SK-N-SH (cell line): ENCODE measurements at regions not wholly inside any gene's neighbourhood (a gene's known extent, or its start where the extent isn't known, plus 50 kb on each side); places are given as distances from the start of the nearest gene placed in this dataset.
A peak's percentile ranks its signal among the peaks of the same experiment; 100 is the strongest.

Experiments used
- CTCF ChIA-PET: fragments of 300-600, 350-600 bp; formaldehyde crosslinking; extraction: SDS; loops from one replicate; lab custom pipeline; 2021; lab: Yijun Ruan, JAX
- POLR2A ChIA-PET: fragments of 350-600 bp; sonication (Branson Sonifier 250); formaldehyde crosslinking; extraction: SDS; loops from one replicate; lab custom pipeline; 2020; ENCODE audit warnings: antibody characterized with exemption, inconsistent platforms; lab: Yijun Ruan, JAX
- DNase-seq: peaks from one replicate; pipeline ENCODE4 v3.0.0; 2012
- H2AFZ ChIP-seq: fragments of 200-600 bp; sonication (generic); 2 replicates; pipeline ENCODE4 v1.8.1; 2016; ENCODE audit warnings: antibody characterized with exemption, mild to moderate bottlenecking, low read depth
- H3F3A ChIP-seq: fragments of 200-600 bp; sonication (generic); replicated peaks from 2 replicates; pipeline ENCODE3; 2016; ENCODE audit warnings: antibody characterized with exemption, mild to moderate bottlenecking; ENCODE audit not compliant: insufficient read depth
- H3K27ac ChIP-seq, 2 experiments: fragments of 200-500 bp in 1 of 2; fragments of 200-600 bp in 1 of 2; sonication (Bioruptor generic) in 1 of 2; sonication (generic), shearing (Covaris generic) in 1 of 2; 2 replicates each; pipeline versions ENCODE4 v1.5.1 to v1.6.1; 2014 to 2016; ENCODE audit warnings: low read depth in 2 of 2, inconsistent platforms in 1 of 2, low read length in 1 of 2, mild to moderate bottlenecking in 1 of 2, mixed read lengths in 1 of 2
- H3K27me3 ChIP-seq: fragments of 200-600 bp; sonication (generic), shearing (Covaris generic); 2 replicates; pipeline ENCODE4 v1.6.1; 2016; ENCODE audit warnings: mixed run types; ENCODE audit not compliant: insufficient read depth
- H3K36me3 ChIP-seq, 2 experiments: fragments of 200-500 bp in 1 of 2; fragments of 200-600 bp in 1 of 2; sonication (Bioruptor generic) in 1 of 2; sonication (generic) in 1 of 2; replicated peaks in 1 of 2; 2 replicates each; pipeline versions ENCODE3 to v1.5.1; 2014 to 2016; ENCODE audit warnings: low read length in 1 of 2, mild to moderate bottlenecking in 1 of 2; ENCODE audit not compliant: insufficient read depth in 2 of 2, control insufficient read depth in 1 of 2
- H3K4me1 ChIP-seq, 2 experiments: fragments of 200-500 bp in 1 of 2; fragments of 200-600 bp in 1 of 2; sonication (Bioruptor generic) in 1 of 2; sonication (generic), shearing (Covaris generic) in 1 of 2; 2 replicates each; pipeline versions ENCODE4 v1.5.1 to v1.6.1; 2014 to 2016; ENCODE audit warnings: low read depth in 1 of 2, low read length in 1 of 2, mixed run types in 1 of 2; ENCODE audit not compliant: insufficient read depth in 2 of 2, control insufficient read depth in 1 of 2
- H3K4me2 ChIP-seq: fragments of 200-600 bp; sonication (generic), shearing (Covaris generic); 2 replicates; pipeline ENCODE4 v1.6.1; 2017; ENCODE audit warnings: mixed run types
- H3K4me3 ChIP-seq, 2 experiments: fragments of 200-500 bp in 1 of 2; fragments of 200-600 bp in 1 of 2; sonication (Bioruptor generic) in 1 of 2; sonication (generic), shearing (Covaris generic) in 1 of 2; 2 replicates each; pipeline versions ENCODE4 v1.5.1 to v1.8.1; 2014 to 2016; ENCODE audit warnings: low read depth in 2 of 2, inconsistent platforms in 1 of 2, low read length in 1 of 2, mild to moderate bottlenecking in 1 of 2, mixed read lengths in 1 of 2, moderate library complexity in 1 of 2
- H3K79me2 ChIP-seq: fragments of 200-600 bp; sonication (generic); 2 replicates; pipeline ENCODE4 v1.8.1; 2017; ENCODE audit warnings: mild to moderate bottlenecking; ENCODE audit not compliant: insufficient read depth
- H3K9ac ChIP-seq: fragments of 200-600 bp; sonication (generic); 2 replicates; pipeline ENCODE4 v1.6.1; 2017; ENCODE audit warnings: mixed run types
- H3K9me2 ChIP-seq: fragments of 200-600 bp; sonication (generic); 2 replicates; pipeline ENCODE4 v1.6.1; 2017; ENCODE audit warnings: mixed run types
- H3K9me3 ChIP-seq: fragments of 200-600 bp; sonication (generic); 2 replicates; pipeline ENCODE4 v1.6.1; 2017; ENCODE audit warnings: mixed run types, mild to moderate bottlenecking, moderate library complexity
- H4K20me1 ChIP-seq: fragments of 200-600 bp; sonication (generic); 2 replicates; pipeline ENCODE4 v1.6.1; 2017; ENCODE audit warnings: mild to moderate bottlenecking, mixed run types; ENCODE audit not compliant: insufficient read depth
- ELF1 ChIP-seq: IDR thresholded peaks from 2 replicates; pipeline ENCODE4 v1.4.0; 2012
- EP300 ChIP-seq, 2 experiments: IDR thresholded peaks; 2 replicates each; pipeline versions ENCODE4 v1.4.0 to v1.6.1; 2012; ENCODE audit warnings: borderline replicate concordance in 1 of 2, low read depth in 1 of 2, low read length in 1 of 2
- EZH2phosphoT487 ChIP-seq: fragments of 200-600 bp; sonication (generic); IDR thresholded peaks from 2 replicates; pipeline ENCODE4 v1.6.1; 2017; ENCODE audit warnings: low read depth, mixed run types, mild to moderate bottlenecking, antibody characterized with exemption, moderate library complexity, borderline replicate concordance
- FOSL2 ChIP-seq: IDR thresholded peaks from 2 replicates; pipeline ENCODE4 v1.4.0; 2012; ENCODE audit warnings: low read depth, mild to moderate bottlenecking, moderate library complexity, borderline replicate concordance
- GATA2 ChIP-seq: sonication (generic); formaldehyde crosslinking; IDR thresholded peaks from 2 replicates; pipeline ENCODE4 v1.5.0; 2020; ENCODE audit warnings: mild to moderate bottlenecking, missing genetic modification reagents
- JUND ChIP-seq: IDR thresholded peaks from 2 replicates; pipeline ENCODE4 v1.4.0; 2012
- NFIC ChIP-seq: IDR thresholded peaks from 2 replicates; pipeline ENCODE4 v1.4.0; 2012; ENCODE audit warnings: borderline replicate concordance
- NRF1 ChIP-seq: IDR thresholded peaks from 2 replicates; pipeline ENCODE4 v1.6.1; 2012; ENCODE audit warnings: low read depth, mild to moderate bottlenecking, low read length
- RFX5 ChIP-seq: IDR thresholded peaks from 2 replicates; pipeline ENCODE4 v1.6.1; 2012; ENCODE audit warnings: mild to moderate bottlenecking, improper control_type of control experiment, low read length
- TAF1 ChIP-seq: IDR thresholded peaks from 2 replicates; pipeline ENCODE4 v1.6.1; 2012; ENCODE audit warnings: low read depth, mild to moderate bottlenecking, low read length, moderate library complexity, borderline replicate concordance
- TCF12 ChIP-seq: IDR thresholded peaks from 2 replicates; pipeline ENCODE4 v1.4.0; 2012
- TEAD4 ChIP-seq: IDR thresholded peaks from 2 replicates; pipeline ENCODE4 v1.4.0; 2012; ENCODE audit warnings: mild to moderate bottlenecking, borderline replicate concordance; ENCODE audit not compliant: insufficient read depth
- WGBS: methylation state at CpG from one replicate; pipeline ENCODE4 v1.1.6; 2017; ENCODE audit warnings: low lambda C conversion rate; 5-methylcytosine and 5-hydroxymethylcytosine counted together
- TF ChIP-seq, protein P1 (sequence below): fragments of 200-600 bp; sonication (generic); IDR thresholded peaks from 2 replicates; pipeline ENCODE4 v1.6.1; 2017; ENCODE audit warnings: antibody characterized with exemption, mild to moderate bottlenecking, moderate library complexity
- TF ChIP-seq, protein P2 (sequence below): IDR thresholded peaks from 2 replicates; pipeline ENCODE4 v1.4.0; 2012; ENCODE audit warnings: low read depth, borderline replicate concordance
- TF ChIP-seq, protein P3 (sequence below): fragments of 150-350 bp; IDR thresholded peaks from 2 replicates; pipeline ENCODE4 v1.6.1; 2016; ENCODE audit warnings: mild to moderate bottlenecking, low read depth, low read length
- TF ChIP-seq, protein P4 (sequence below): fragments of 150-350 bp; IDR thresholded peaks from 2 replicates; pipeline ENCODE4 v1.6.1; 2017; ENCODE audit warnings: antibody characterized with exemption, low read length, low read depth, borderline replicate concordance
- TF ChIP-seq, protein P5 (sequence below): IDR thresholded peaks from 2 replicates; pipeline ENCODE4 v1.6.1; 2012; ENCODE audit warnings: mild to moderate bottlenecking, low read depth, low read length, moderate library complexity

DNA sequence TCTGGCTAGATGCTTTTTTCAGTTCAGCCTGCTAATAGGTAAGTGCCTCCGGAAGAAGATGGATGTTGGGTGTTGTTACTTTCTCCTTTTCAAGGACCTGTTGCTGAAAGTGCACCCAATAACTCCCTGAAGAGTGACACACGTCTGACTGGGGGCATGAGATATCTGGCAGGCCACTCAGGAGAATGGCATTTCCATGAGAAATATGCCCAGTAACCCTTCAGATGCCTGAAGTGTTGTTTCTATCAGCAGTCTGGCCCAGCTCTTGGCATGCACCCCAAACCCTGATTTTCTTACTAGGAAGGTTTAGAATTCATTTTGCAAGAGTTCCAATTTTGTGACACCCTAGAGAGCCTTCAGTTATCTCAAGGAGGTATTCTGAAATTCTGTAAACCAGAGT is 71.5 kb downstream of the ARHGAP35 start (continued):
- 0 out of 4 replicates have a peak, but pooled peaks of 1 of the 2 experiments have one; percentile 37 for TF ChIP-seq EP300 (IDR thresholded peaks at IDR 0.05; ENCODE audit: borderline replicate concordance in 1 of 2, low read depth in 1 of 2, low read length in 1 of 2)
- TF ChIP-seq RFX5 = no peak
- peak; percentile 18; the same call in 1 of the 2 replicates for TF ChIP-seq NFIC
- TF ChIP-seq, protein P1, sequence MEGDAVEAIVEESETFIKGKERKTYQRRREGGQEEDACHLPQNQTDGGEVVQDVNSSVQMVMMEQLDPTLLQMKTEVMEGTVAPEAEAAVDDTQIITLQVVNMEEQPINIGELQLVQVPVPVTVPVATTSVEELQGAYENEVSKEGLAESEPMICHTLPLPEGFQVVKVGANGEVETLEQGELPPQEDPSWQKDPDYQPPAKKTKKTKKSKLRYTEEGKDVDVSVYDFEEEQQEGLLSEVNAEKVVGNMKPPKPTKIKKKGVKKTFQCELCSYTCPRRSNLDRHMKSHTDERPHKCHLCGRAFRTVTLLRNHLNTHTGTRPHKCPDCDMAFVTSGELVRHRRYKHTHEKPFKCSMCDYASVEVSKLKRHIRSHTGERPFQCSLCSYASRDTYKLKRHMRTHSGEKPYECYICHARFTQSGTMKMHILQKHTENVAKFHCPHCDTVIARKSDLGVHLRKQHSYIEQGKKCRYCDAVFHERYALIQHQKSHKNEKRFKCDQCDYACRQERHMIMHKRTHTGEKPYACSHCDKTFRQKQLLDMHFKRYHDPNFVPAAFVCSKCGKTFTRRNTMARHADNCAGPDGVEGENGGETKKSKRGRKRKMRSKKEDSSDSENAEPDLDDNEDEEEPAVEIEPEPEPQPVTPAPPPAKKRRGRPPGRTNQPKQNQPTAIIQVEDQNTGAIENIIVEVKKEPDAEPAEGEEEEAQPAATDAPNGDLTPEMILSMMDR = no peak
- no peak for TF ChIP-seq EZH2phosphoT487
- TF ChIP-seq, protein P2, sequence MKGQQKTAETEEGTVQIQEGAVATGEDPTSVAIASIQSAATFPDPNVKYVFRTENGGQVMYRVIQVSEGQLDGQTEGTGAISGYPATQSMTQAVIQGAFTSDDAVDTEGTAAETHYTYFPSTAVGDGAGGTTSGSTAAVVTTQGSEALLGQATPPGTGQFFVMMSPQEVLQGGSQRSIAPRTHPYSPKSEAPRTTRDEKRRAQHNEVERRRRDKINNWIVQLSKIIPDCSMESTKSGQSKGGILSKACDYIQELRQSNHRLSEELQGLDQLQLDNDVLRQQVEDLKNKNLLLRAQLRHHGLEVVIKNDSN = no peak

DNA sequence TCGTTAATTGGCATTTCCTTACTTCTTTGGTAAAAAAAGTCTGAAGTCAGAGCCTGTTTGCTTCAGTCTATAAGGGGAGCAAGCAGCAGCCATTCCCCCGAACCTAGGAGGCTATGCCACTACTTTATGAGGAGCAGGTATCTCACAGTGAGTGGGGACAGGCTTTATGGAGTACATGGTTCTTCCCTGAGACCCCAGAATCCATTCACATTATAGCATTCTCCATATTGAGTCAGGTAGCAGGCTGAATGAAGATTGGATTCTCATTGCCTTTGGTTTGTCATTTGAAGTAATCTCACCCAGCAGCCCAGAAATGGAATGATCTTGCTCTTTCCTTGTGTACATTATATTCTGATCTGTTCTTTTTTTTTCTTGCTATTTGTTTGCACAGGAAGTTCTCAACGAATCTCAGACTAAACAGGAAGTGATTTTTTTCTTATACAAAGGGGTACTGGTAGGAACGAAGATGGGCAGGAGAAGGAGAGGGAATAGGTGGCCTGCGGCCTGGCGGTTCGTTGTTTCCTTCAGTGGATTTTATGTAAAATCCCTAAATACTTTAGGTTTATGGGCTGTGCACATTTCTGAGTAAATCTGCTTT is 74.4 kb downstream of the ARHGAP35 start:
- no peak overlapping the region for H2AFZ ChIP-seq
- CTCF ChIA-PET = no interaction called here
- peaks cover 99% of the 10 kb centered on the region for H3K79me2 ChIP-seq
- H3K9me2 ChIP-seq = no peaks in the 10 kb centered on the region
- peaks cover 66% of the 10 kb centered on the region for H4K20me1 ChIP-seq
- no peak overlapping the region for H3K4me3 ChIP-seq
- no peak overlapping the region for H3K27ac ChIP-seq
- H3K9ac ChIP-seq = no peak overlapping the region
- no peak for TF ChIP-seq FOSL2
- TF ChIP-seq JUND = no peak
- TF ChIP-seq, protein P3, sequence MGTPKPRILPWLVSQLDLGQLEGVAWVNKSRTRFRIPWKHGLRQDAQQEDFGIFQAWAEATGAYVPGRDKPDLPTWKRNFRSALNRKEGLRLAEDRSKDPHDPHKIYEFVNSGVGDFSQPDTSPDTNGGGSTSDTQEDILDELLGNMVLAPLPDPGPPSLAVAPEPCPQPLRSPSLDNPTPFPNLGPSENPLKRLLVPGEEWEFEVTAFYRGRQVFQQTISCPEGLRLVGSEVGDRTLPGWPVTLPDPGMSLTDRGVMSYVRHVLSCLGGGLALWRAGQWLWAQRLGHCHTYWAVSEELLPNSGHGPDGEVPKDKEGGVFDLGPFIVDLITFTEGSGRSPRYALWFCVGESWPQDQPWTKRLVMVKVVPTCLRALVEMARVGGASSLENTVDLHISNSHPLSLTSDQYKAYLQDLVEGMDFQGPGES = no peak
- TF ChIP-seq, protein P4, sequence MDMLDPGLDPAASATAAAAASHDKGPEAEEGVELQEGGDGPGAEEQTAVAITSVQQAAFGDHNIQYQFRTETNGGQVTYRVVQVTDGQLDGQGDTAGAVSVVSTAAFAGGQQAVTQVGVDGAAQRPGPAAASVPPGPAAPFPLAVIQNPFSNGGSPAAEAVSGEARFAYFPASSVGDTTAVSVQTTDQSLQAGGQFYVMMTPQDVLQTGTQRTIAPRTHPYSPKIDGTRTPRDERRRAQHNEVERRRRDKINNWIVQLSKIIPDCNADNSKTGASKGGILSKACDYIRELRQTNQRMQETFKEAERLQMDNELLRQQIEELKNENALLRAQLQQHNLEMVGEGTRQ = no peak
- no peak for TF ChIP-seq GATA2 (CRISPR knock-in tag)
- TF ChIP-seq TEAD4 = no peak
- TF ChIP-seq, protein P5, sequence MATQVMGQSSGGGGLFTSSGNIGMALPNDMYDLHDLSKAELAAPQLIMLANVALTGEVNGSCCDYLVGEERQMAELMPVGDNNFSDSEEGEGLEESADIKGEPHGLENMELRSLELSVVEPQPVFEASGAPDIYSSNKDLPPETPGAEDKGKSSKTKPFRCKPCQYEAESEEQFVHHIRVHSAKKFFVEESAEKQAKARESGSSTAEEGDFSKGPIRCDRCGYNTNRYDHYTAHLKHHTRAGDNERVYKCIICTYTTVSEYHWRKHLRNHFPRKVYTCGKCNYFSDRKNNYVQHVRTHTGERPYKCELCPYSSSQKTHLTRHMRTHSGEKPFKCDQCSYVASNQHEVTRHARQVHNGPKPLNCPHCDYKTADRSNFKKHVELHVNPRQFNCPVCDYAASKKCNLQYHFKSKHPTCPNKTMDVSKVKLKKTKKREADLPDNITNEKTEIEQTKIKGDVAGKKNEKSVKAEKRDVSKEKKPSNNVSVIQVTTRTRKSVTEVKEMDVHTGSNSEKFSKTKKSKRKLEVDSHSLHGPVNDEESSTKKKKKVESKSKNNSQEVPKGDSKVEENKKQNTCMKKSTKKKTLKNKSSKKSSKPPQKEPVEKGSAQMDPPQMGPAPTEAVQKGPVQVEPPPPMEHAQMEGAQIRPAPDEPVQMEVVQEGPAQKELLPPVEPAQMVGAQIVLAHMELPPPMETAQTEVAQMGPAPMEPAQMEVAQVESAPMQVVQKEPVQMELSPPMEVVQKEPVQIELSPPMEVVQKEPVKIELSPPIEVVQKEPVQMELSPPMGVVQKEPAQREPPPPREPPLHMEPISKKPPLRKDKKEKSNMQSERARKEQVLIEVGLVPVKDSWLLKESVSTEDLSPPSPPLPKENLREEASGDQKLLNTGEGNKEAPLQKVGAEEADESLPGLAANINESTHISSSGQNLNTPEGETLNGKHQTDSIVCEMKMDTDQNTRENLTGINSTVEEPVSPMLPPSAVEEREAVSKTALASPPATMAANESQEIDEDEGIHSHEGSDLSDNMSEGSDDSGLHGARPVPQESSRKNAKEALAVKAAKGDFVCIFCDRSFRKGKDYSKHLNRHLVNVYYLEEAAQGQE = no peak
- TF ChIP-seq TAF1 = no peak
- no peak for TF ChIP-seq NRF1
- no peak for TF ChIP-seq ELF1
- TF ChIP-seq TCF12 = no peak
- no peaks in the 10 kb centered on the region for H3K27me3 ChIP-seq
- POLR2A ChIA-PET = no interaction called here
- no peak for DNase-seq
- H3K4me2 ChIP-seq = no peak overlapping the region
- H3K36me3 ChIP-seq = peaks cover 2 to 4% of the 10 kb centered on the region in 2 experiments
- H3K9me3 ChIP-seq = no peaks in the 10 kb centered on the region
- WGBS = 81% methylated on average over 7 of the region's 7 CpGs
- peaks cover 46% of the 10 kb centered on the region for H3F3A ChIP-seq
- peaks cover 7 to 47% of the 10 kb centered on the region in 2 experiments for H3K4me1 ChIP-seq
